HG02571 (cell line): ENCODE measurements at regions not wholly inside any gene's neighbourhood (a gene's known extent, or its start where the extent isn't known, plus 50 kb on each side); places are given as distances from the start of the nearest gene placed in this dataset.
A peak's percentile ranks its signal among the peaks of the same experiment; 100 is the strongest.
"Not testable (repeated sequence)": the region's sequence is repeated elsewhere in the genome, so short reads cannot be mapped to it uniquely, and the experiment has no call there.

ENCODE experiments used
- ATAC-seq: cut with Tn5 transposase; IDR thresholded peaks from one replicate; pipeline ENCODE4 v1.9.1; 2021; ENCODE audit warnings: mild to moderate bottlenecking, moderate library complexity; ENCODE audit not compliant: unreplicated experiment

- ATAC-seq = no peak
These were observed 514.5 kb upstream of the RGMB start for GRCh38 chr5:98258939-98259338.

DNA sequence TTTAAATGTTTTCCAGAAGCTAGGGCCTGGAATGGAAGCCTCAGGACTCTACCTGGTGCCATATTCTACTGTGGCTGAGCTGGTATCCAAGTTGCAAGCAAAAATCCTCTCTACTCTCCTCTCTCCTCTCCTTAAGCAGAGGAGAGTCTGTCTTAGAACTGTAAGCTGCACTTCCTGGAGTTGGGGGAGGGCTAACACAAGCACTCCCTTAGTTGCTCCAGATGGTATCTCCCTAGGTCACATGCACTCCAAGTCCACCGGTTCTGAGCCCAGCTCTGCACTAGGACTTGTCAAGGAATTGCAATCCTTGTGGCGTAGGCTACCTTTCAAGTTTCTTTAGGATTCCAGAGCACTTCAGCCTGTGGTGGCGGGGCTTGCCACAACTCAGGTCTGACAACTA, 513.9 kb upstream of the RGMB start:
- ATAC-seq = no peak

- ATAC-seq = no peak
These were observed 510.4 kb upstream of the RGMB start for GRCh38 chr5:98263084-98263483.

GRCh38 chr5:98268162-98268860, 505.2 kb upstream of the RGMB start:
- ATAC-seq = no peak

- ATAC-seq = no peak
These were observed 497.5 kb upstream of the RGMB start for GRCh38 chr5:98275980-98276379.

GRCh38 chr5:98282521-98282920, 490.9 kb upstream of the RGMB start:
- ATAC-seq = no peak

GRCh38 chr5:98292496-98292895, 481.0 kb upstream of the RGMB start:
- ATAC-seq = no peak

DNA sequence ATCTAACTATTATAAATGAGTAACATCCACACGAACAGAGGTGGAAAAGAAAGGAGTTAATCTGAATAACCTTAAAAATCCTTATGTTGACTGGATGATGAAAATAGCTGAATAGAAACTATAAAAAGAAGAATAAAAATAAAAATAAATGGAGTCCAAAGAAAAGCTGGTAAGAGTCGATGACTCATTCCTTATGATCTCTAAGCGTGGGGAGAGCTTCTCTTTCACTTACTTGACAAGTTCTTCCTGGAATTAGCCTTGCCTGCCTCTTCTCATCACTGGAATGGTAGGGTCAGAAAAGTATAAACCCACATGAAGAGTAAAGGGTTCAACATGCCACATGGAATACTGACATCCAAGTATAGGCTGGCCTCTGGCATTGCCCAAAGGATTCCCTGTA, 477.0 kb upstream of the RGMB start:
- ATAC-seq = no peak

DNA sequence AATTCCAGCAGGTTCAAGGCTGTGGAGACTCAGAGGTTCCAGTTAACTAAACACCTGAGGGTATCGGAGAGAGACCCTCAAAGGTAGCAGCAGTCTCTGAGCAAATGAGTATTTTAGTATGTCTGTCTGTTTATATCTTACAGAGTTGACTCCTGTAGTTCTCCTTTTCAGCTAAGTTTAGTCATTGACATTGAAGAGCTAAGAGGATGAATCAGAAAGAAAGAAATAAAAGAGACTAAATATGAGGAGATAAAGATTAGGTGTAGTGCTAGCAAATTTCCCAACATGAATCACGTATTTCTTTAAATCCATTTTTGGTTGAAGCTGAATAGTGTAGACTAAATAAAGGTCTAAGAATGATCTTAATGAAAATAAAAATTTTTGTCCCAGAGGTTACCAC, 474.0 kb upstream of the RGMB start:
- ATAC-seq = no peak

- no peak for ATAC-seq
These were observed 471.9 kb upstream of the RGMB start for GRCh38 chr5:98301547-98301946.

DNA sequence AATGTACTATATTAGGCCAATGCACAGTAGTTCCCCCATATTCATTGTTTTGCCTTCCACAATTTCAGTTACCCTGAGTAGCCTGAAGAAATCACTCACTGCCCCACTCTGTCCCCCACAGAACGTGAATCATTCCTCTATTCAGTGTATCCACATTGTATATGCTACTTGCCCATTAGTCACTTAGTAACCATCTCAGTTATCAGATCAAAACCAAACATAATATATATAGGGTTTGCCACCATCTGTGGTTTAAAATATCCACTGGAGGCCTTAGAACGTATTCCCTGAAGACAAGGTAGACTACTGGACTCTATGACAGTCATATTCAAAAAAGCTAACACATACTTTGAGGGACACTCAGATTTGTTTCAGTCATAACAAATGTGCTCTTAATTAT, 465.7 kb upstream of the RGMB start:
- ATAC-seq = no peak

GRCh38 chr5:98308231-98308630, 465.2 kb upstream of the RGMB start:
- ATAC-seq = no peak

- no peak for ATAC-seq
These were observed 464.5 kb upstream of the RGMB start for GRCh38 chr5:98308960-98309359.

DNA sequence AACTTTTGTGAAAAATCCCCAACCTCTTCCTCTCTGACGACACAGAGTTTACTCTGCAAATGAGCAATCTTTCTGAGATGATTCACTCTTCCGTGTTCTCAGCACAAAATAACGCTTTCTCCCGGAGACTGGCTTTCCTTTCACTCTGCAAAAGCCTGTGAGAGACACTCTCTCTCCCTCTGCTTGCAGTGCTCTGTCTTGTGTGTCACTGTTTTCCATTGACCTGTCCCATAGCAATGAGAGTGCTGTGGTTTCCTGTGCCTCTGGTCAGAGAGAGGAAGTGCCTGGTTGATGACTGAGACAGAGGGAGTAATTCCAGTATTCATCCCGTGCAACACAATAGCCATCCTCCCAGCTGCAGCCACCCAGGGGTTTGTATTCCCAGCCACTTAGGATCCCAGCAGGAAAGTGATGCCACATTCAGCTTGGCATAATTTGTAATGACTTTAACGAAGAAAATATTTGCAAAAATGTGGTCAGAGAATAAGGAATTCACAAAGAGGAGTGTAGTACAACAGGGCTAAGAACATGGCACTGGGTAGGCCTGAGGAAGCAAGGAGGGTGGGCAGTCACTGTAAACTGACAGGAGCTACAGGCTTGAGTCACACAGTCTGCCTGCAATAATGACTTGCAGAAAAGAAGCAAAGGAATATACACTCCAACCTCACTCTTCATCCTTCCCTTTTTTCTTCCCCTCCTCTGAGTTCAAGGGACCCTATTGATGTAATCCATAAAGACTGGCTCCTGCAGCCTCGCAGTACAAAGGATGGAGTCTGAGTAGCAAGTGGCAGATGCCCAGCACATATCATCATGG, 463.5 kb upstream of the RGMB start:
- peak; percentile 62 for ATAC-seq

DNA sequence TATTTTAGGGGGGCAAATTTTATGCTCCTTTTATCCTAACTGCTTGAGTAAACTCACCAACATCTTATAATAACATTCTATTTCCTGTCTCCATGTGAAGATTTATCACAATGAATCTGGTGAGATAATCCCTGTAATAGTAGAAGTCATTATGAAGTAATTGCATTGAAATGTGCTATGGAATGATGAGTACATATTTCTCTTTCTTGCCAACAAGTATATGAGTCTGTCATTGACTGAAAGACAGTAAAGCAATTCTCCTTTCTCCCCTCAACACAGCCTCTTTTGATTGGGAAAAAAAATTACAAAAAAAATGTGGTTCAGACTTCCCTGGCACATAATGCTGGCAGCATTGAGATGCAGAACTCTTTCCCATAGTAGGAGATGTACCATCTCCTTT, 459.2 kb upstream of the RGMB start:
- no peak for ATAC-seq

DNA sequence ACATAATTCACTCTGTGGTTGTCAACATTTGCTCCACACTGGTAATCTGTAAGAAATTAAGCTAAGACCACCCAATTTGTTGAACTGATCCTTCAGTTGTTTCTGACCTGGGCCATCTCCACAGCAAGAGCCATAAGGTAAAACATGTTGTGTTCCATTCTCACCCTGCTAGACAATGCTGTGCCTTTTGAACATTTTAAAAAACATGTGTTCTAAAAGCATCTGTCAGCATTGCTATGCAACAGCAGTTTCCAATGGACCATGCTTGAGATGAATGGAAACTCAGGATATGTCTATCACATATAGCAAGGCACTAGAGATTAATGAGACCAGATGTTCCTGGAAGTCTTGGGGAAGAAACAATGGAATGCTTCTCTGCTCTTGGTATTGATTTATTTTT, 455.1 kb upstream of the RGMB start:
- no peak for ATAC-seq

DNA sequence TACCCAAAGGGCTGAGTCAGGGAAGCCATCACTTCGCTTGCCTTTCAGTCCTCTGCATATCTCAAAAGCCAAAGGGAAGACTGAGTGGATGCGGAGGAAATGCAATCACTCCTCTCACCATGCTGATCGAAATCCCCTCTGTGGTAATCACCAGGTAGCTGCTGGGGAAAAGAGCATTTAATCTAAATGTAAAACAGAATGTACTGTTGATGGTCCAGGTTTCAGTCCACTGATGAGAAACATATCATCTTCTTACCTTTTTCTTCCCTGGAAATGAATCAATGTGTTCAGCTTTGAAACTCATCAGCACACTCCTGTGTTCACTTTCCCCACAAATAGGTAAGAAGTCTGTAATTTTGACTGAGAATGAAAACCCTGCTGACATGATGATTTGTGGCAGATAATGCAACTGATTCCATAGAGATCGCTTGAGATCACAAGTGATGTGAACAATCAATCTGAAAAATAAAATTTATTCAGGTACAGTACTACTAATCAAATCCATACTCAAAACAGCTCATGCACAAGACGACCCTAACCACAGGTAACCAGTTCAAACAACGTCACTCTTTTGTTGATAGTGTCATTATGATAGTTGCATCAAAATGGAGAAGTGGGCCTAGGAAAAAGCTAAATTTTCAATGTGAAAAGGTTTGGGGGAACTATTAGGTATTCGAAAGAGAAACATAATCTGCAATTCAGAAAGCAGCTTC, 454.0 kb upstream of the RGMB start:
- no peak for ATAC-seq

DNA sequence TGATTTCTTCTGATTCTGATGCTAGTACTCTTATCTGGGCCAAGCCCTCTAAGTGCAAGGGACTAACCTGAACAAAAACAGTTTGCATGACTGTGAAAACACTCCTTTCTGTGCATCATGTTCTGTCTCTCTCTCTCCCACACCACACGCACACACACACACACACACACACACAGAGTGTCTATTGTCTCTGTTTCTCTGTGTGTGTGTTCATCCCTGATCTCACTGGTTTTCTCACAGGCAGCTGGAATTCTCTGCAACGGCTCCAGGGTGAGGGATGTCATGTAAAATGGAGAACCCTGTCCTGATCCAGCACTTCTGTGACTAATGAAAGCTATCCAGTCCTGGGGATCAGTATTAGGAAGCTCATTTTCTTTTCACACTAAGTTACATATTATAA, 453.1 kb upstream of the RGMB start:
- no peak for ATAC-seq

GRCh38 chr5:98321361-98321760, 452.1 kb upstream of the RGMB start:
- ATAC-seq = no peak

GRCh38 chr5:98325187-98325586, 448.3 kb upstream of the RGMB start:
- not testable (repeated sequence) for ATAC-seq

DNA sequence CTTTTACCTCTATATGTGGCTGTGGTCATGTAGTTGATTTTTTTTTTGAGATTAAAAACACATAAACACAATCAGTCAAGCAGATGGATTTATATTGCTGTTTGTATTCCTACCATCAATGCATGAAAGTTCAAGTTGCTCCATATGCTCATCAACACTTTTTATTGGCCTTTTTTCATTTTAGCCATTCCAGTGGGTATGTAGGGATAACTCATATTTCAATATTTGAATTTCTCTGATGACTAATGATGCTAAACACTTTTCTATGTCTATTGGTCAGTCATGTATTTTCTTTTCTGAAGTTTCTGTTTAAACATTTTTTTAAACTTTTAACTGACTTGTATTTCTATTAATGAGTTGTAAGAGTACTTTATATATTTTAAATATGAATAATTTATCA, 445.4 kb upstream of the RGMB start:
- no peak for ATAC-seq

DNA sequence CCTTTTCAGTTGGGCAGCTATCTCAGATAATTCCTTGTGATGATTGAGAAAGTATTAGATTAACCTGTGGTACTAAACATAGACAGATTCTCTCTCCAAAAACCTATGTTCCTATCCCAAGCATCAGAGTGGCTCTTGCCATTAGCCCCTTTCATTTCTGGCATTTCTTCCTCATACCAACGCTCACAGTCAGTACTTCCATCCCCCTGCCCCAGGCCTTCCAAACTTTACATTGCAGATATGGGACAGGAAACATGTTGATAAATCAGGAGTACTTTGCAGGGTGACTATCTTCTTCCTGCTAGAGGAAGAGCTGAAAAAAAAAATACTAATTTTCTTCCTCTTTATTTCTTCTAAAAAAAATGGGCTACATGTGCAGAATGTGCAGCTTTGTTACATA, 442.6 kb upstream of the RGMB start:
- no peak for ATAC-seq
